K562 (cell line): ENCODE measurements at regions not wholly inside any gene's neighbourhood (a gene's known extent, or its start where the extent isn't known, plus 50 kb on each side); places are given as distances from the start of the nearest gene placed in this dataset.

ENCODE experiments used
- ATAC-seq: fragments of 200-7000 bp; cut with Tn5 transposase; 3 replicates; pipeline ENCODE4 v1.9.1; 2020; ENCODE audit warnings: moderate library complexity
- BruUV-seq: library from RNA; stranded (reverse); fragments of 400-500 nt; replicated peaks from 2 replicates; lab custom pipeline; 2021; lab: Mats Ljungman, UMichigan
- CTCF ChIA-PET: fragments of 300-600 bp; formaldehyde crosslinking; extraction: SDS; loops from one replicate; lab custom pipeline; 2021; ENCODE audit warnings: low intra/inter-chr PET ratio; lab: Yijun Ruan, JAX
- POLR2A ChIA-PET: fragments of 300-600, 350-650 bp; sonication (Branson Sonifier 250); formaldehyde crosslinking; extraction: SDS; loops from one replicate; lab custom pipeline; 2021; ENCODE audit warnings: antibody characterized with exemption, inconsistent platforms; lab: Yijun Ruan, JAX
- DNase-seq, 4 experiments: peaks; one replicate each; pipeline versions ENCODE4 v3.0.0 to v3.0.0-alpha.2; 2011 to 2018; ENCODE audit warnings: low spot score in 3 of 4, mixed read lengths in 3 of 4; ENCODE audit errors: extremely low read depth in 1 of 4
- FAIRE-seq: peaks from 2 replicates; lab custom pipeline; 2011; peaks lifted over from hg19 to GRCh38; lab: Jason Lieb, UNC
- H2AFZ ChIP-seq: 2 replicates; pipeline ENCODE4 v1.6.0; 2011; ENCODE audit warnings: low read depth, low read length, control low read depth, inconsistent platforms
- H3K27ac ChIP-seq: fragments of 200-600 bp; 3 replicates; pipeline ENCODE4 v1.8.0; 2011; ENCODE audit warnings: low read depth, mild to moderate bottlenecking, control low read depth, inconsistent platforms, low read length, moderate library complexity, mixed read lengths; ENCODE audit errors: extremely low read depth
- H3K27me3 ChIP-seq, 2 experiments: fragments of 300-600 bp in 1 of 2; 2 replicates in 1 of 2; 3 replicates in 1 of 2; pipeline versions ENCODE4 v1.6.0 to v1.8.0; 2011; ENCODE audit warnings: inconsistent platforms in 2 of 2, low read length in 2 of 2, mild to moderate bottlenecking in 1 of 2, mixed read lengths in 1 of 2, moderate library complexity in 1 of 2; ENCODE audit not compliant: control insufficient read depth in 2 of 2, insufficient read depth in 2 of 2
- H3K36me3 ChIP-seq: fragments of 300-600 bp; 3 replicates; pipeline ENCODE4 v1.8.0; 2011; ENCODE audit warnings: mild to moderate bottlenecking, low read length, inconsistent platforms; ENCODE audit not compliant: control insufficient read depth, insufficient read depth
- H3K4me1 ChIP-seq, 2 experiments: fragments of 200-600 bp in 1 of 2; replicated peaks in 1 of 2; 2 replicates in 1 of 2; 3 replicates in 1 of 2; pipeline versions ENCODE4 v1.5.1 to v1.8.0; 2011; ENCODE audit warnings: inconsistent platforms in 2 of 2, low read length in 2 of 2, mild to moderate bottlenecking in 1 of 2, mixed read lengths in 1 of 2, moderate library complexity in 1 of 2; ENCODE audit not compliant: control insufficient read depth in 2 of 2, insufficient read depth in 2 of 2
- H3K4me2 ChIP-seq: 2 replicates; pipeline ENCODE4 v1.6.1; 2011; ENCODE audit warnings: low read length, control low read depth, inconsistent platforms, mixed read lengths; ENCODE audit not compliant: insufficient read depth
- H3K4me3 ChIP-seq: fragments of 200-600 bp; sonication (generic), shearing (Covaris generic); 2 replicates; pipeline ENCODE4 v1.5.1; 2016; ENCODE audit warnings: control low read depth, inconsistent platforms
- H3K79me2 ChIP-seq: fragments of 200-600 bp; 3 replicates; pipeline ENCODE4 v1.8.0; 2011; ENCODE audit warnings: low read length, inconsistent platforms; ENCODE audit not compliant: control insufficient read depth, insufficient read depth
- H3K9ac ChIP-seq, 2 experiments: 2 replicates each; pipeline versions ENCODE4 v1.6.0 to v1.6.1; 2011; ENCODE audit warnings: low read depth in 2 of 2, low read length in 2 of 2, control low read depth in 1 of 2, inconsistent platforms in 1 of 2, mild to moderate bottlenecking in 1 of 2, mixed read lengths in 1 of 2; ENCODE audit not compliant: insufficient read depth in 1 of 2
- H3K9me1 ChIP-seq: one replicate; pipeline ENCODE4 v1.6.0; 2011; ENCODE audit warnings: inconsistent platforms, mild to moderate bottlenecking, low read length, moderate library complexity; ENCODE audit not compliant: control insufficient read depth, insufficient read depth
- H3K9me3 ChIP-seq: replicated peaks from 2 replicates; pipeline ENCODE4 v1.5.1; 2011; ENCODE audit warnings: low read depth, low read length, inconsistent platforms; ENCODE audit not compliant: control insufficient read depth, insufficient read depth
- H4K20me1 ChIP-seq: replicated peaks from 2 replicates; pipeline ENCODE4 v1.6.1; 2011; ENCODE audit warnings: low read length, inconsistent platforms, mixed read lengths; ENCODE audit not compliant: control insufficient read depth, insufficient read depth
- CBFA2T2 ChIP-seq: fragments of 450-650 bp; conservative IDR thresholded peaks from 2 replicates; pipeline ENCODE4 v1.6.1; 2017; ENCODE audit warnings: mild to moderate bottlenecking
- FOXK1 ChIP-seq: sonication (generic); formaldehyde crosslinking; IDR thresholded peaks from 2 replicates; pipeline ENCODE4 v1.8.0; 2022; ENCODE audit warnings: missing genetic modification reagents, mild to moderate bottlenecking, borderline replicate concordance
- FOXK2 ChIP-seq, 2 experiments: fragments of 450-650 bp; IDR thresholded peaks in 1 of 2; conservative IDR thresholded peaks in 1 of 2; 2 replicates each; pipeline ENCODE4 v1.6.1; 2016; ENCODE audit warnings: low read depth in 2 of 2, mild to moderate bottlenecking in 1 of 2
- FUS ChIP-seq: fragments of 200-400 bp; formaldehyde crosslinking; optimal IDR thresholded peaks from 2 replicates; pipeline ENCODE3; 2017; ENCODE audit warnings: low read depth, low read length
- ILK ChIP-seq: fragments of 450-650 bp; IDR thresholded peaks from 2 replicates; pipeline ENCODE4 v1.6.1; 2016; ENCODE audit warnings: missing genetic modification characterization, low read depth, mild to moderate bottlenecking, missing compliant biosample characterization, moderate library complexity, borderline replicate concordance
- KDM1A ChIP-seq, 2 experiments: fragments of 450-650 bp; IDR thresholded peaks; 2 replicates each; pipeline ENCODE4 v1.6.1; 2016; ENCODE audit warnings: mild to moderate bottlenecking in 2 of 2
- RBM17 ChIP-seq: fragments of 200-400 bp; formaldehyde crosslinking; IDR thresholded peaks from 2 replicates; pipeline ENCODE4 v1.6.1; 2017; ENCODE audit warnings: low read depth, mild to moderate bottlenecking, low read length, borderline replicate concordance
- RFX1 ChIP-seq: fragments of 450-650 bp; IDR thresholded peaks from 2 replicates; pipeline ENCODE4 v1.6.1; 2016; ENCODE audit warnings: mild to moderate bottlenecking, moderate library complexity
- SMC3 ChIP-seq: conservative IDR thresholded peaks from 2 replicates; pipeline ENCODE4 v1.6.1; 2011; ENCODE audit warnings: low read depth, low read length, improper control_type of control experiment; ENCODE audit not compliant: insufficient read depth
- WHSC1 ChIP-seq: IDR thresholded peaks from one replicate; pipeline ENCODE4 v1.6.1; 2012; ENCODE audit warnings: low read length, control low read depth, inconsistent platforms
- WGBS: fragments of 100-300 bp; shearing (Covaris generic); methylation state at CpG from one replicate; pipeline ENCODE4 v1.1.6; 2016; ENCODE audit warnings: low coverage, mixed read lengths; ENCODE audit not compliant: insufficient coverage; ENCODE audit errors: missing lambda C conversion rate; 5-methylcytosine and 5-hydroxymethylcytosine counted together
- in situ Hi-C: fragments of 300-500 bp; cut with MboI; formaldehyde crosslinking; loops from 4 replicates; pipeline ENCODE4 v1.15.0; 2018; ENCODE audit warnings: inconsistent platforms, mixed read lengths
- intact Hi-C: fragments of 100-400 bp; cut with micrococcal nuclease; formaldehyde crosslinking; loops from 2 replicates; pipeline ENCODE4 v1.14.2; 2022
- TF ChIP-seq, protein P1 (sequence below), 2 experiments: fragments of 150-350 bp in 1 of 2; IDR thresholded peaks; 2 replicates each; pipeline ENCODE4 v1.6.1; 2012 to 2016; ENCODE audit warnings: low read depth in 2 of 2, low read length in 2 of 2, mild to moderate bottlenecking in 1 of 2, moderate library complexity in 1 of 2
- TF ChIP-seq, protein P2 (sequence below): fragments of 250-450 bp; sonication (Bioruptor Pico); IDR thresholded peaks from 2 replicates; pipeline ENCODE4 v1.5.0; 2021
- TF ChIP-seq, protein P3 (sequence below): fragments of 450-650 bp; IDR thresholded peaks from 2 replicates; pipeline ENCODE4 v1.6.1; 2016; ENCODE audit warnings: borderline replicate concordance

DNA sequence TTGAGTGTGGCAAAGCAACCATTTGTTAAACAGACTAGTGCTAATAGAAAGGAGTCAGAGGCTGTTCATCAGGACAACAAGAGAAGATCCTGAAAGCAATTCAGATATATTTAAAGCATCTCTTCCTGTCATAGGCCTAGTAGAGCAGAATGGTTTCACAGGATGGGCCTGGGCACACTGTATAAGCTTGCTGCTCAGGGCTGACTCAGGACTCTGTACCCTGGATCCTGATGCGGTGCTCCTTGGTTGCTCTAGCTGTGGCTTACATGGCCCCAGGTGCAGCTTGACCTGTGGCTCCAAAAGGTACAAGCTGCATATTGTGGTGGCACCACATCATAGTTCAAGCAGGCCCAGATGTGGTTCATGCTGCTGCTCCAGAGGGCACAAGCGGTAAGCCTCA, 313.4 kb downstream of the ETNK1 start (continued):
- TF ChIP-seq CBFA2T2 (no peak), FOXK1 (CRISPR knock-in tag) (no peak), SMC3 (no peak), RBM17 (no peak), WHSC1 (no peak)
- TF ChIP-seq, protein P1, sequence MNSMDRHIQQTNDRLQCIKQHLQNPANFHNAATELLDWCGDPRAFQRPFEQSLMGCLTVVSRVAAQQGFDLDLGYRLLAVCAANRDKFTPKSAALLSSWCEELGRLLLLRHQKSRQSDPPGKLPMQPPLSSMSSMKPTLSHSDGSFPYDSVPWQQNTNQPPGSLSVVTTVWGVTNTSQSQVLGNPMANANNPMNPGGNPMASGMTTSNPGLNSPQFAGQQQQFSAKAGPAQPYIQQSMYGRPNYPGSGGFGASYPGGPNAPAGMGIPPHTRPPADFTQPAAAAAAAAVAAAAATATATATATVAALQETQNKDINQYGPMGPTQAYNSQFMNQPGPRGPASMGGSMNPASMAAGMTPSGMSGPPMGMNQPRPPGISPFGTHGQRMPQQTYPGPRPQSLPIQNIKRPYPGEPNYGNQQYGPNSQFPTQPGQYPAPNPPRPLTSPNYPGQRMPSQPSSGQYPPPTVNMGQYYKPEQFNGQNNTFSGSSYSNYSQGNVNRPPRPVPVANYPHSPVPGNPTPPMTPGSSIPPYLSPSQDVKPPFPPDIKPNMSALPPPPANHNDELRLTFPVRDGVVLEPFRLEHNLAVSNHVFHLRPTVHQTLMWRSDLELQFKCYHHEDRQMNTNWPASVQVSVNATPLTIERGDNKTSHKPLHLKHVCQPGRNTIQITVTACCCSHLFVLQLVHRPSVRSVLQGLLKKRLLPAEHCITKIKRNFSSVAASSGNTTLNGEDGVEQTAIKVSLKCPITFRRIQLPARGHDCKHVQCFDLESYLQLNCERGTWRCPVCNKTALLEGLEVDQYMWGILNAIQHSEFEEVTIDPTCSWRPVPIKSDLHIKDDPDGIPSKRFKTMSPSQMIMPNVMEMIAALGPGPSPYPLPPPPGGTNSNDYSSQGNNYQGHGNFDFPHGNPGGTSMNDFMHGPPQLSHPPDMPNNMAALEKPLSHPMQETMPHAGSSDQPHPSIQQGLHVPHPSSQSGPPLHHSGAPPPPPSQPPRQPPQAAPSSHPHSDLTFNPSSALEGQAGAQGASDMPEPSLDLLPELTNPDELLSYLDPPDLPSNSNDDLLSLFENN (IDR thresholded peaks at IDR 0.05; ENCODE audit: low read depth in 2 of 2, low read length in 2 of 2), result no peak

DNA sequence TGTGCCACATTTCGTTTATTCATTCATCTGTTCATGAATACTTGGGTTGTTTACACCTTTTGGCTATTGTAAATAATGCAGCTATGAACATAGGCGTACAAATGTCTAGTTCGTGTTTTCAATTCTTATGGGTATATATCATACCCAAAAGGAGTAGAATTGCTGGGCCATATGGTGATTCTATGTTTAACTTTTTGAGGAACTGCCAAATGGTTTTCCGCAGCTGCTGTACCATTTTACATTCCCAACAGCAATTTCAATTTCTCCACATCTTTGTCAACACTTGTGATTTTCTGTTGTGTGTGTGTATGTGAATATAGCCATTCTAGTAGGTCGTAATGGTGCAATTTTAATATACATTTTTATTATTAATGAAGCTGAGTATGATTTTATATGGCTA, 326.2 kb downstream of the ETNK1 start:
- H3K4me2 ChIP-seq, result no peak overlapping the region
- H3K9me1 ChIP-seq, result no peaks in the 10 kb centered on the region
- ChIA-PET POLR2A (interaction anchor here (1.3 kb wide), 1 partner anchor 10 kb away, joined by 7 read pairs; no protein-coding TSS in a partner anchor), CTCF (no interaction called here)
- no peaks in the 10 kb centered on the region for H4K20me1 ChIP-seq
- in situ Hi-C loops, result no loop called here
- H3K79me2 ChIP-seq, result no peaks in the 10 kb centered on the region
- FAIRE-seq (no peak), DNase-seq (no peak), ATAC-seq (no peak)
- no peak overlapping the region for H3K4me3 ChIP-seq
- BruUV-seq, result no TSS peak
- H3K9ac ChIP-seq, result no peak overlapping the region
- H3K4me1 ChIP-seq, result no peaks in the 10 kb centered on the region
- H3K36me3 ChIP-seq, result no peaks in the 10 kb centered on the region
- intact Hi-C loops, result no loop called here
- no peak overlapping the region for H2AFZ ChIP-seq
- WGBS, result 1% methylated on average over 5 of the region's 5 CpGs
- H3K27ac ChIP-seq, result no peak overlapping the region
- no peaks in the 10 kb centered on the region for H3K9me3 ChIP-seq
- no peak for TF ChIP-seq FUS
- TF ChIP-seq ILK (tag), result no peak
- TF ChIP-seq, protein P2, sequence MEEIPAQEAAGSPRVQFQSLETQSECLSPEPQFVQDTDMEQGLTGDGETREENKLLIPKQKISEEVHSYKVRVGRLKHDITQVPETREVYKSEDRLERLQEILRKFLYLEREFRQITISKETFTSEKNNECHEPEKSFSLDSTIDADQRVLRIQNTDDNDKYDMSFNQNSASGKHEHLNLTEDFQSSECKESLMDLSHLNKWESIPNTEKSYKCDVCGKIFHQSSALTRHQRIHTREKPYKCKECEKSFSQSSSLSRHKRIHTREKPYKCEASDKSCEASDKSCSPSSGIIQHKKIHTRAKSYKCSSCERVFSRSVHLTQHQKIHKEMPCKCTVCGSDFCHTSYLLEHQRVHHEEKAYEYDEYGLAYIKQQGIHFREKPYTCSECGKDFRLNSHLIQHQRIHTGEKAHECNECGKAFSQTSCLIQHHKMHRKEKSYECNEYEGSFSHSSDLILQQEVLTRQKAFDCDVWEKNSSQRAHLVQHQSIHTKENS, result no peak
- TF ChIP-seq, protein P3, sequence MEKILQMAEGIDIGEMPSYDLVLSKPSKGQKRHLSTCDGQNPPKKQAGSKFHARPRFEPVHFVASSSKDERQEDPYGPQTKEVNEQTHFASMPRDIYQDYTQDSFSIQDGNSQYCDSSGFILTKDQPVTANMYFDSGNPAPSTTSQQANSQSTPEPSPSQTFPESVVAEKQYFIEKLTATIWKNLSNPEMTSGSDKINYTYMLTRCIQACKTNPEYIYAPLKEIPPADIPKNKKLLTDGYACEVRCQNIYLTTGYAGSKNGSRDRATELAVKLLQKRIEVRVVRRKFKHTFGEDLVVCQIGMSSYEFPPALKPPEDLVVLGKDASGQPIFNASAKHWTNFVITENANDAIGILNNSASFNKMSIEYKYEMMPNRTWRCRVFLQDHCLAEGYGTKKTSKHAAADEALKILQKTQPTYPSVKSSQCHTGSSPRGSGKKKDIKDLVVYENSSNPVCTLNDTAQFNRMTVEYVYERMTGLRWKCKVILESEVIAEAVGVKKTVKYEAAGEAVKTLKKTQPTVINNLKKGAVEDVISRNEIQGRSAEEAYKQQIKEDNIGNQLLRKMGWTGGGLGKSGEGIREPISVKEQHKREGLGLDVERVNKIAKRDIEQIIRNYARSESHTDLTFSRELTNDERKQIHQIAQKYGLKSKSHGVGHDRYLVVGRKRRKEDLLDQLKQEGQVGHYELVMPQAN, result no peak
- TF ChIP-seq KDM1A (IDR thresholded peaks at IDR 0.05), result no peak
- no peak for TF ChIP-seq RFX1
- TF ChIP-seq FOXK2 (conservative IDR thresholded peaks at IDR 0.05 in 1 of 2, IDR thresholded peaks at IDR 0.05 in 1 of 2; ENCODE audit: low read depth in 2 of 2), result no peak
- TF ChIP-seq, all 486 proteins: peak for 0
- no peaks in the 10 kb centered on the region for H3K27me3 ChIP-seq
